ENCODE measurements at regions not wholly inside any gene's neighbourhood (a gene's known extent, or its start where the extent isn't known, plus 50 kb on each side); places are given as distances from the start of the nearest gene placed in this dataset.

DNA sequence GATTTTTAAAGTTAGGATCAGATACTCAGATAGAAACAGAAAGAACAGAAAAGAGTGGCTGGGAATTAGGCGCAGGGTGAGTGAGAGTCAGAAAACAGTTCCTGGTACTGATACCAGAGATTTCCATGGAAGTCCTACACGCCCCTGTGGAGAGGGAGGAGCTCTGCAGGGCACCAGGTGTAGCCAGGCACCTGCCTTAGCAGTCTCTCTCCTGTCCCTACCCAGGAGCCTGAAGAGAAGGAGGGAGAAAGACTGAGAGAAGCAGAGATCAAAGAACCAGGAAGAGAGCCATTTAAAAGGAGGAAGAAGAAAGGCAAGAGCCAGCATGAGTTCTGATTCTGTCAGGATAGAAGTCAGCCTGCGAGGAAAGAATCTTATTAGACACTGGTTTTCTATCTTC, 65.0 kb downstream of the CBLN1 start:
- DNase-seq, result no peak

DNA sequence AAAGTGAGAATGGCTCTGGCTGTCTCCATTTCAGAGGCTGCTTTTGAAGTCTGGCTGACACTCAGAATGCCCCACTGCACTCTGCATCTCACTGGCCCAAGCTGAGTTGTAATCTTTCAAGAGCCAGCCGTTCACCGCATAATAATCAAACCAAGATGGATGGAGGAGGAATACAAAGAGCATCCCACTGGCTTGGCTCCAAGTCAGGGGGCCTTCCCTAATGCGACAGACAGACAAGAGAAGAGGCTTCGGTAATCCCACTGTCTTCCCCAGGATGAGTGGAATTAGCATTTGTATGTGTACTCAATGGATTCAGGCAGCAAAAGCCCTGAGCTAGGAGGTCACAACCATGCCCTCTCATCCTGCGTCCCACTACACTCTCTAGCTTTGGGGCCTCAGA, 68.0 kb downstream of the CBLN1 start:
- DNase-seq, result no peak

DNA sequence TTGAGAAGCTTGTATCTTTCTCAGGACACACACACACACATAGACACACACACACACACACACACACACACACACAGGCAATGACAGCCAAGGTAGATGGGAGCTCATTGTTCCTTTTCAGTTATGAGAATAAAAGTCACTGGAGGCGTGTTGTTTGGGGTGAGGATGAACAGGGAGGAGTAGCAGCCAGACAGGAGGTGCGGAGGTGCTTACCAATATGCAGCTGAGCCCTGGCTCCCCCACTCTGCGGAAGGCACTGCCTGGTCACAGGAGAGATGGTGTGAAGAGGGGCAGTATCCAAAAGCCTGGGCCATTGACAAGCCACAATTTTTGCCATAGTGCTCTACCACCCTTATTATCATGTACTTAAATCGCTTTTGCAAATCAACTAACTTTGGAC, 77.4 kb downstream of the CBLN1 start:
- no peak for DNase-seq

- no peak for DNase-seq
Observed at GRCh38 chr16:49203361-49203760, 78.3 kb downstream of the CBLN1 start.

- no peak for DNase-seq
Observed at GRCh38 chr16:49201118-49201517, 80.5 kb downstream of the CBLN1 start.

DNA sequence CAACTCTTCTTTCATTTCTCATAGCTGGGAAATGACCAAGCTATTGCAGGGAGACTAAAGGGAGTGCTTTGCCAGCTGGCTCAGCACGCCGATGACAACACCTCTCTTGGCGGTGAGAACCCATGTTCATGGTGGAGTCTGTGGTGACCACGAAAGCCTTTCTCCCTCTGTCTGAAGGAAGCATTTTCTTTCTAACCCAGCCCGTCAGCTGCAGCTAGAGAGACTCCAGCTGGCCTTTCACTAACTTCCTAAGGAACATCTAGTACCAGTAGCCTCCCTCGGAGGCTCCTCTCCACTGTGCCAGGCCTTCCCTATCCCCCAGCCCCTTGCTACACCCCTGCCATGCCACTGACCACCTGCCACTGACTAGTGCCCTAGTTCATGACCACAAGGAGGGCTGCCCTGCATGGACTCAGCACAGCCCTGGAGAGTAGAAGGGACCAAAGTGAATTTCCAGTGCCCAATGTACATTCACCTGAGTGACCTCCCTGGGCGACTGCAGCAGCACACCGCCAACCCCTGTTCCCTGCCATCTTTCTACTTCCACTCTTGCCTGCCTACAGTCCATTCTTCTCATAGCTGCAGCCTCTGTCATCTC, 81.3 kb downstream of the CBLN1 start:
- DNase-seq, result no peak

GRCh38 chr16:49195237-49195548, 86.4 kb downstream of the CBLN1 start:
- DNase-seq, result no peak

DNA sequence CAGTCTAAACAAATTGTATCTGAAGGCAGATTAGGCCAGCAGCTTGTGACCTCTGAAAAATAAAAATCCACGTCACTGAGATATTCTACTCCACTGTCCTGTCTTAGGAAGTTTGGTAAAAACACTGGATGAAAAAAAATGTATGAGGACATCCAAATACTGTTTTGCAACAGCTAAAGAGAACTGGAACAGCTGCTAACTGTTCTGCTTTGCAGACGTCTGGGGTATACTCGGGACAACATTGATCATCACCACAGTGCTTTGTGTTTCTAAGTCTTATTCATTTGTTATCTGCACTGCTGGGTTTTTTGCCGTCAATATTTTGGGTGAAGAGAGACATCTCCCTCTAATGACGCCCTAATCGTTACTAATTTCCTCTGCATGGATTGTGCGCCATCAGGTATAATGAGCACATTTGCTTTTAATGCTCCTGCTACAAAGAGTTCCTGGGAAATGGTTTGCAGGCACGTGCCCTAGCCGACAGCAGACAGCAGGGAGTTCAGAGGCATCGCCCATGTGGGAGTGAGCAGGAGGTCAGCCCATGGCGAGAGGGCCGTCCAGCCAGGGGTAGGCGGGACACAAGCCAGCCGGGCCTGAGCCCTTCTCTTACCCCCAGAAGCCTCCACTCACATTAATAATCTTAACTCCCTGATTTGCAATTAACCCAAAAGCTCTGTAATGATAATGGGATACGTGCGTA, 87.0 kb downstream of the CBLN1 start:
- no peak for DNase-seq

DNA sequence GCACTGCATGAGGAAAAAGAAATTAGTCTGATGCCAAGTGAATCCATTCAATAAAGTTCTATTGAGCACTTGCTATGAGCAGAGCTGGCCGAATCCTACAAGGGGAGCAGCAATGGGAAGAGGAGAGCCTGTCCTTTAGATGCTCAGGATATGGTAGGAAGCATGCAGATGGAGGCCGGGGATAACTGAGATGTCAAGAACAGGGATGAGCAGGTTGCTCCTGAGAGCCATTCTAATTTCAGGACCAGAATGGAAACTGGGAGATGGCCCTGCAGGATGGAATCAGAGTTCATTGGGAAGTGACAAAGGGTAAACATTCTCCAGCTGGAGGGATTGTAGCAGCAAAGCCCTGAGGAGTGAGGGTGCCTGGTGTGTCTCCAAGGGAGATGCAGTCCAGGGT, 88.0 kb downstream of the CBLN1 start:
- DNase-seq, result no peak

- DNase-seq, result no peak
Observed at GRCh38 chr16:49189286-49189685, 92.4 kb downstream of the CBLN1 start.

- no peak for DNase-seq
Observed at GRCh38 chr16:49183911-49184310, 97.7 kb downstream of the CBLN1 start.

DNA sequence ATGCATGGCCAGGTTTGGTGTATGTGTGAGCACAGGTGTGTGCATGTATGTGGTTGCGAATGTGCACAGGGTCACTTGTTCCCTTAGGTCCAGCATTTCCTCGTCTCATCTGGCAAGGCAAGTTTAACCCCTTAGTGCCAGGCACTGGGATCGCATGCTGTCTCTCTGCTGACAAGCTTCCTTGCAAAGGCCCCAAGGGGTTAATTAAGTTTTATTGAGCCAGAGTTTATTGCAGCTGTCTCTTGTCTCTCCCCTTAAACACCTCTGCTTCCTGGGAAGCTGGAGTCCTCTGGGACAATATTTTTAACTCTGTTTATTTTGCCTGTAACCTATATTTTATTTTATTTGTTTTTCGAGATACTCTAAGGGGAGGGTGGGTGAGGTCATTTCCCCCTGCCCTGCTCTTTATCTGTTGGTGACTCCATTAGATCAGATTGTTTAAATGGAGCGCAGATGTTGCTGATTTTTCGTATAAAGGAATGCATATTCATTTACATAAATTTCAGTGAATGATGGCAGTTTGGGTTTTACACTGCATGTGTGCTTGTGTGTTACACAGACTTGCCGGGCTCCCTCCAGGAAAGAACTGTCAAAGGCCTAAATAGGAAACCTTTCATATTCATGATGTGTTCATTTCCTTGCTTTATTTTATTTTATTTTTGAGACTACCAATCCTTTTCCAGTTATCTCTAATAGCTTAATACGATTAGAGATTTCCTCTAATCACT, 99.7 kb downstream of the CBLN1 start:
- DNase-seq, result no peak

- DNase-seq, result no peak
Observed at GRCh38 chr16:49179714-49180330, 101.8 kb downstream of the CBLN1 start.

DNA sequence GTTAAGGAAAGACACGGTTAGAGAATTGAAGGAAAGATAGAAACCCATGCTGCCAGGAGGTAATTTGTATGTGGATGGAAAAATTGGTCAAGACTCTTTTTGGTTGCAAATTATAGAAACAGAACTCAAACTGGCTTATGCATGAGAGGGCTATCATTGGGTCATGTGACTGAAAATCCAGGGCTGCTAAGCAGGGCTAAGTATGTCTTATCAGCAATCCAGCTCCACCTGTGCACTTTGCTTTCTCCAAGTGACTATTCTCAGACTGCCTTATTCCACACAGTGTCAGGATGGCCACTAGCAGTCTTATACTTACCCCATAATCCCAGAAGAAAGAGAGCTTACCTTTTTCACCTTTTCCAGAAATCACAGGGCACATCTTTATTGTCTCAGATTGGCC, 113.5 kb downstream of the CBLN1 start:
- DNase-seq, result no peak

DNA sequence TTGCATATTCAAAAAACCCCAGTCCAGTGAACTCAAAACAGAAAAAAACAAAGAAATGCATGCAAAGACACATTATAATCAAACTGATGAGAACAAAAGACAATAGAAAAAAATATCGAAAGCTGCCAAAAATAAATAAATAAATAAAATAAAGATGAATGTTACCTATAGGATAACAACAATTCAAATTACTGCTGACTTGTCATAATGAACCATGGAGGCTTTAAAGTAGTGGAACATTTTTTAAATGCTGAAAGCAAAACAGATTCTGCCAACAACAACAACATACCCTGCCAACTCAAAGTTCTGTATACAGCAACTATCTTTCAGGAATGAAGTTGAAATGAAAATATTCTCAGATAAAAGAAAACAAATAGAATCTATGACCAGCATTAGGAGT, 116.6 kb downstream of the CBLN1 start:
- DNase-seq, result no peak

DNA sequence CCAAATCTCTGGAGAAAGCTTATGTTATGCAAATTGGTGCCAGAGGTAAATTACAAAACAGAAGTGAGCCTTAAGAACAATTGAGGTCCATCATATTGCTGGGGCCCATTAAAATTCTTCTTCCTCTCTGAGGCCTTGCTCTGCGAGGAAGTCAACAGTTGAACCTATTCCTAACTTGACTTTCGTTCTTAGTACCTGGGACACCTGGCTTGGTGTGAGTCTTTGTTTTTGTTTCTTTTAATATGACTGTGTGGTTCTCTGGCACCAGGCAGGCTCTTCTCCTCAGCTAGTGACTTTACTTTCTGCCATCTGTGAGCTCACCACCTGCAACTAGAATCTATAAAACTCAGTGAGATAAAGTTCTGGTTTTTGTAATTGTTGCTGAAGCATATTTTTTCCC, 120.4 kb downstream of the CBLN1 start:
- no peak for DNase-seq

DNA sequence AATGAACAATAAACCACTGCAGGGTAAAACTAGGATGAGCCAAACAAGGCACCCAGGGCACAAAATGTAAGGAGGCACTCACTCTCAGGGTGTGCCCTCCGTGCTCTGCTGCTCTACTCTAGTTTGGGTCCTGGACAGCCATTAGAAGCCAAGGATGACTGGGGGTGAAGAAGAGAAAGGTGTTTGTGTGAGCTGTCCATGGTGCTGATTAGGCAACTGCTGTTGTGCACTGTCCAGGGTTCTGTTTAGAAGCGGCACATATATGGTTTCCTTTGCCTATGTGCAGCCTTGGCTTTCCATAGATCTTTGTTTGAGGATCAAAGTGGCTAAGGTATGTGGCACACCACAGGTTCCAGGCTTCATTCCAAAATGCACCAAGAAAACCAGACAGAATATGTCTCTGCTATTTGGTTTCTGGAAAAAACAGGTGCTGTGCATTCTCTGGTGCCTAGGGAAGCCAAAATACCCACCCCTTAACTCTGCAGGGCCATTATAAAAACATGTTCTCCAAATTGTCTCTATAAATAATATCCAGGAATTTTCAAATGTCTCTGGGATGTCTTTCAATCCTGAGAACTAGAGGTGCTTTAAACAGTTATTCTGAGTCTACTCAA, 123.5 kb downstream of the CBLN1 start:
- no peak for DNase-seq

DNA sequence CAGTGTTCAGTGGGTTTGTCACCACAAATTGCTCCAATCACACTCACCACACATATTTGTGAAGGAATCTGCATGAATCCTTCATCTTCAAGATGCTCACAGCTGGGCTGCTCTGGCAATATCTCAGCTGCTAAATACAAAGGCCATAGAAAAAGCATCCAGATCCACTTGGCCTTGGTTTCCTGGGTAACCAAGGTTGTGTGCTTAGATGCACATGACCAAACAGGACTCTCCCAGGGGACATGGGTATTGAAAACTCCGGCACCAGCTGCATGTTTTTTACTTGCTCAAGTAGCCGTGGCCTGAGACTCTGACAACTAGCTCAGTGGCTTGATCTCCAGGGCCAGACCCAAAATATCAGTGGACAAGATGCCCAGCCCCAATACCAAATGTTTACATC, 131.3 kb downstream of the CBLN1 start:
- no peak for DNase-seq

DNA sequence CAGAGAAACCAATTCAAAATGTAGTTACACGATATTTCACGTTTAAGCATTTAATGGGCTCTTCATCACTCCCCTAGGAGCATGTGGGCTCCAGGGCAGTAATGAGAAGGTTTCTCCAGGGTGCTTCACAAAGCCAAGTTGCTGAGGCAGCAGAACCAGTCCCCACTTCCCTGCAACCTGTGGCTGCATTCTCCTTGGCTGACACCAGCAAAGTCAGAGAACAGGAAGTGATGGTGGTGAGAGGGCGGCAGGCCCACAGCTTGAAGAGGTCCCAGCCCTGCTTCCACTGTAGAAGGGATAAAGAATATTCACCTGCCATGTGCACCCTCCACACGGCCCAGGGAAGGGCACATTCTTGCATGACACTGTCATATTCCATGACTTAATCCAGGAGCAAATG, 133.2 kb downstream of the CBLN1 start:
- DNase-seq, result no peak

- DNase-seq, result no peak
Observed at GRCh38 chr16:49140618-49141017, 141.0 kb downstream of the CBLN1 start.

- no peak for DNase-seq
Observed at GRCh38 chr16:49130397-49130796, 151.2 kb downstream of the CBLN1 start.

DNA sequence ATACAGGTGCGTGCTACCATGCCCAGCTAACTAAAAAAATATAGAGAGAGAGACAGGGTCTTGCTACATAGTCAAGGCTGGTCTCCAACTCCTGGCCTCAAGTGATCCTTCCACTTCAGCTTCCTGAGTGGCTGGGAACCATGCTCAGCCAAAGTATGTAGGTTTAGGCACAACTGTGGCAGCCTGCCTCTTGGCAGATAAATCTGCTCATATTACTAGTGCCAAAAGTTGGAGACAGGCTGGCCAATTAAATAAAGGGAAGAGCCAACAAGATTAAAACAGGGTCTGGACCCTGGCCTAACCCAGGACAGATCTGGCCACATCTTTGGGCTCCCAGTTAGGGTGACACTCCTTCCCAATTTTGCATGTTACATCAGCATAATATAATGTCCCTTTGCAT, 151.7 kb downstream of the CBLN1 start:
- DNase-seq, result no peak

DNA sequence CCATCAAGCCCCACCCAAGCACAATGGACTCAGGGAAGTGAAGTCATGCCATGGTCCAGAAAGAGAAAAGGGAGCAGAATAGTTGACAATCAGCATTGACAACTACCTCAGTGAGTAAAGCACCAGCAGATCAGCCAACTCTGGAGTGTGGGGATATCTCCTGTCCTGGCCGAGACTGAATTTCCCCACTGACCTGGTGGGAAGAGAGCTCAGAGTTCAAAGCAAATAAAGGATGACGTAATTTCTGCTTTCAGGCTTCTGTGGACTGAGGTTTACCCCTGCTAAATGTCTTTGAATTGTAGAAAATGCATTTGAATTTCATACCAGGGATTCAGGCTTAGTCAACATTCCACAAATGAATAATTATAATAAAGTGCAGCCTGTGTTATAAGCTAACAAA, 152.9 kb downstream of the CBLN1 start:
- no peak for DNase-seq

- DNase-seq, result no peak
Observed at GRCh38 chr16:49127103-49127502, 154.5 kb downstream of the CBLN1 start.
